ENCODE measurements at regions not wholly inside any gene's neighbourhood (a gene's known extent, or its start where the extent isn't known, plus 50 kb on each side); places are given as distances from the start of the nearest gene placed in this dataset.
"Not testable (repeated sequence)": the region's sequence is repeated elsewhere in the genome, so short reads cannot be mapped to it uniquely, and the experiment has no call there.

DNA sequence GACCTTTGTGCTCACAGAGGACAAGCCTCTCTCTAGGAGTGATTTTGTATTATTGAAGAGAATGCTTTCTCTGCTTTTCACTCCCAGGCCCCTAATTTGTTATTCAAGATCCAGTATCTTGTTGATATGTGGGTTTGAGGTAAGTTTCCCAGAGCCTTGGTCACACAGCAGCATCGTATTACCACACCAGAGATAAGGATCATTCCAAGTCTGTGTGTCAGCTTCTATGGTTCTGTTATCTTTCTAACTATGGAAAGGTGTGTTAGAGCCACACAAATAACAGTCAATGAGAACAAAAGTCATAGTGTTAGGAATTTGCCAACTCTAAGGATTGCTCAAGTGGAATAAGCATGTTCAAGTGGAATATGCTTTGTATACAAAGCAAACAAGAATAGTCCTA lies 1208.3 kb downstream of the GATA3 start:
- Histone ChIP-seq H3K18ac (ENCODE audit: low read length) (no peak overlapping the region), H2BK15ac (ENCODE audit: low read length) (no peak overlapping the region), H3K9me3 (replicated peaks in 1 of 2; ENCODE audit: control insufficient read depth in 2 of 2, insufficient read depth in 1 of 2, low read depth in 1 of 2, low read length in 2 of 2) (no peaks in the 10 kb centered on the region), H2BK5ac (ENCODE audit: low read length) (no peak overlapping the region), H3K36me3 (replicated peaks in 1 of 2; ENCODE audit: control insufficient read depth in 2 of 2, insufficient read depth in 2 of 2, low read length in 2 of 2) (no peaks in the 10 kb centered on the region), H3K27ac (replicated peaks; ENCODE audit: low read length) (no peak overlapping the region), H4K91ac (ENCODE audit: low read depth, low read length, poor library complexity) (no peak overlapping the region), H3K4me1 (ENCODE audit: control insufficient read depth in 2 of 2, insufficient read depth in 1 of 2, low read depth in 1 of 2, low read length in 2 of 2) (no peaks in the 10 kb centered on the region), H3K4ac (ENCODE audit: low read length) (no peak overlapping the region), H2BK120ac (ENCODE audit: low read depth, low read length) (no peak overlapping the region), H2AFZ (ENCODE audit: low read length) (no peak overlapping the region), H3K79me1 (ENCODE audit: low read depth, low read length) (no peaks in the 10 kb centered on the region), H3K27me3 (ENCODE audit: control insufficient read depth in 3 of 3, insufficient read depth in 3 of 3, low read depth in 1 of 3, low read length in 3 of 3) (no peaks in the 10 kb centered on the region), H2BK12ac (ENCODE audit: low read length) (no peak overlapping the region), H3K9ac (ENCODE audit: low read depth, low read length, poor library complexity) (no peak overlapping the region), H2AK5ac (ENCODE audit: low read depth, low read length) (no peak overlapping the region), H3K14ac (ENCODE audit: low read length) (no peak overlapping the region), H3K23ac (ENCODE audit: low read depth, low read length, poor library complexity) (no peak overlapping the region), H3K4me3 (ENCODE audit: low read length in 2 of 2) (no peak overlapping the region), H4K8ac (ENCODE audit: low read depth, low read length) (no peak overlapping the region), H3K4me2 (ENCODE audit: insufficient read depth, low read length, poor library complexity, severe bottlenecking) (no peak overlapping the region)
- no CpG with 5 or more reads among the region's 1 CpG for WGBS, 2 donors (ENCODE audit: extremely low coverage in 2 of 2, insufficient read length in 2 of 2, insufficient replicate concordance in 1 of 2)
- DNase-seq (ENCODE audit: low spot score) = no peak

DNA sequence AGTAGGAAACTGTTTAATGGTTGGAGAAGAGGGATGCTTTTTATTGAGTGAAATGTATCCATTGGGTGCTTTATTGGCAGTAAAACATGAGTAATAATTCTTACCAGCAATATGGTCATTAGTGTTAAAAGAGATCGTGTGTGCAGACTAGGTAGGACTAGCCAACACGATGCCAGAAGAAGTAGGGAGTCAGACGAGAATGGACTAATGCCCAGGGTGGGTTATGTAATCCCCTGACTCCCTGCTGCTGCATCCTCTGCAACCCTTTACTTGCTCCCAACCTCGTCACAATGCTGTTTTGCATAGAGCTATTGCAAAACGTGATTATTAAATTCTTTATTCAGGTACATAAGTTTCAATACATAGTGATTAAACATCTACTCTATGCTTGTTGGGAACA lies 1213.7 kb downstream of the GATA3 start:
- no peak overlapping the region for H3K18ac ChIP-seq (ENCODE audit: low read length)
- H3K27ac ChIP-seq (replicated peaks; ENCODE audit: low read length) = no peak overlapping the region
- H3K36me3 ChIP-seq (replicated peaks in 1 of 2; ENCODE audit: control insufficient read depth in 2 of 2, insufficient read depth in 2 of 2, low read length in 2 of 2) = no peaks in the 10 kb centered on the region
- no peak overlapping the region for H4K8ac ChIP-seq (ENCODE audit: low read depth, low read length)
- H4K91ac ChIP-seq (ENCODE audit: low read depth, low read length, poor library complexity) = no peak overlapping the region
- H3K27me3 ChIP-seq (ENCODE audit: control insufficient read depth in 3 of 3, insufficient read depth in 3 of 3, low read depth in 1 of 3, low read length in 3 of 3) = no peaks in the 10 kb centered on the region
- no peak overlapping the region for H3K4me3 ChIP-seq (ENCODE audit: low read length in 2 of 2)
- no CpG with 5 or more reads among the region's 5 CpGs for WGBS, 2 donors (ENCODE audit: extremely low coverage in 2 of 2, insufficient read length in 2 of 2, insufficient replicate concordance in 1 of 2)
- H3K79me1 ChIP-seq (ENCODE audit: low read depth, low read length) = no peaks in the 10 kb centered on the region
- no peak overlapping the region for H3K4ac ChIP-seq (ENCODE audit: low read length)
- DNase-seq (ENCODE audit: low spot score) = no peak
- H2BK12ac ChIP-seq (ENCODE audit: low read length) = no peak overlapping the region
- no peak overlapping the region for H2BK5ac ChIP-seq (ENCODE audit: low read length)
- H3K4me2 ChIP-seq (ENCODE audit: insufficient read depth, low read length, poor library complexity, severe bottlenecking) = no peak overlapping the region
- no peak overlapping the region for H2BK120ac ChIP-seq (ENCODE audit: low read depth, low read length)
- no peak overlapping the region for H2AK5ac ChIP-seq (ENCODE audit: low read depth, low read length)
- no peak overlapping the region for H2BK15ac ChIP-seq (ENCODE audit: low read length)
- no peaks in the 10 kb centered on the region for H3K9me3 ChIP-seq (replicated peaks in 1 of 2; ENCODE audit: control insufficient read depth in 2 of 2, insufficient read depth in 1 of 2, low read depth in 1 of 2, low read length in 2 of 2)
- H3K14ac ChIP-seq (ENCODE audit: low read length) = no peak overlapping the region
- no peak overlapping the region for H3K23ac ChIP-seq (ENCODE audit: low read depth, low read length, poor library complexity)
- no peak overlapping the region for H2AFZ ChIP-seq (ENCODE audit: low read length)
- no peaks in the 10 kb centered on the region for H3K4me1 ChIP-seq (ENCODE audit: control insufficient read depth in 2 of 2, insufficient read depth in 1 of 2, low read depth in 1 of 2, low read length in 2 of 2)
- no peak overlapping the region for H3K9ac ChIP-seq (ENCODE audit: low read depth, low read length, poor library complexity)

DNA sequence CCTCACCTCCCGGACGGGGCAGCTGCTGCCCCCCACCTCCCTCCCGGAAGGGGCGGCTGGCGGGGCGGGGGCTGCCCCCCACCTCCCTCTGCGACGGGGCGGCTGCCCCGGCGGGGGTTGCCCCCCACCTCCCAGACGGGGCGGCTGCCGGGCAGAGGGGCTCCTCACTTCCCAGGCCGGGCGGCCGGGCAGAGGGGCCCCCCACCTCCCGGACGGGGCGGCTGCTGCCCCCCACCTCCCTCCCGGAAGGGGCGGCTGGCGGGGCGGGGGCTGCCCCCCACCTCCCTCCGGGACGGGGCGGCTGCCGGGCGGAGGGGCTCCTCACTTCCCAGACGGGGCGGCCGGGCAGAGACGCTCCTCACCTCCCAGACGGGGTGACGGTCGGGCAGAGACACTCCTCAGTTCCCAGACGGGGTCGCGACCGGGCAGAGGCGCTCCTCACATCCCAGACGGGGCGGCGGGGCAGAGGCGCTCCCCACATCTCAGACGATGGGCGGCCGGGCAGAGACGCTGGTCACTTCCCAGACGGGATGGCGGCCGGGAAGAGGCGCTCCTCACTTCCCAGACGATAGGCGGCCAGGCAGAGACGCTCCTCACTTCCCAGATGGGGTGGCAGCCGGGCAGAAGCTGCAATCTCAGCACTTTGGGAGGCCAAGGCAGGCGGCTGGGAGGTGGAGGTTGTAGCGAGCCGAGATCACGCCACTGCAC lies 1218.8 kb downstream of the GATA3 start:
- H3K9me3 ChIP-seq (replicated peaks in 1 of 2; ENCODE audit: control insufficient read depth in 2 of 2, insufficient read depth in 1 of 2, low read depth in 1 of 2, low read length in 2 of 2); H3K4me3 ChIP-seq (ENCODE audit: low read length in 2 of 2); H3K18ac ChIP-seq (ENCODE audit: low read length); DNase-seq (ENCODE audit: low spot score); H3K4me1 ChIP-seq (ENCODE audit: control insufficient read depth in 2 of 2, insufficient read depth in 1 of 2, low read depth in 1 of 2, low read length in 2 of 2); H2BK5ac ChIP-seq (ENCODE audit: low read length); H3K9ac ChIP-seq (ENCODE audit: low read depth, low read length, poor library complexity); H3K4me2 ChIP-seq (ENCODE audit: insufficient read depth, low read length, poor library complexity, severe bottlenecking); H3K27me3 ChIP-seq (ENCODE audit: control insufficient read depth in 3 of 3, insufficient read depth in 3 of 3, low read depth in 1 of 3, low read length in 3 of 3); H3K23ac ChIP-seq (ENCODE audit: low read depth, low read length, poor library complexity); H4K8ac ChIP-seq (ENCODE audit: low read depth, low read length); H2BK120ac ChIP-seq (ENCODE audit: low read depth, low read length); H2AK5ac ChIP-seq (ENCODE audit: low read depth, low read length); H3K27ac ChIP-seq (replicated peaks; ENCODE audit: low read length); H2BK15ac ChIP-seq (ENCODE audit: low read length); H3K79me1 ChIP-seq (ENCODE audit: low read depth, low read length); H2AFZ ChIP-seq (ENCODE audit: low read length); H3K36me3 ChIP-seq (replicated peaks in 1 of 2; ENCODE audit: control insufficient read depth in 2 of 2, insufficient read depth in 2 of 2, low read length in 2 of 2); H3K14ac ChIP-seq (ENCODE audit: low read length); H2BK12ac ChIP-seq (ENCODE audit: low read length); H3K4ac ChIP-seq (ENCODE audit: low read length); H4K91ac ChIP-seq (ENCODE audit: low read depth, low read length, poor library complexity): not testable (repeated sequence)
- whole genome bisulfite sequencing, 2 donors (ENCODE audit: extremely low coverage in 2 of 2, insufficient read length in 2 of 2, insufficient replicate concordance in 1 of 2) = no CpG with 5 or more reads among the region's 61 CpGs

DNA sequence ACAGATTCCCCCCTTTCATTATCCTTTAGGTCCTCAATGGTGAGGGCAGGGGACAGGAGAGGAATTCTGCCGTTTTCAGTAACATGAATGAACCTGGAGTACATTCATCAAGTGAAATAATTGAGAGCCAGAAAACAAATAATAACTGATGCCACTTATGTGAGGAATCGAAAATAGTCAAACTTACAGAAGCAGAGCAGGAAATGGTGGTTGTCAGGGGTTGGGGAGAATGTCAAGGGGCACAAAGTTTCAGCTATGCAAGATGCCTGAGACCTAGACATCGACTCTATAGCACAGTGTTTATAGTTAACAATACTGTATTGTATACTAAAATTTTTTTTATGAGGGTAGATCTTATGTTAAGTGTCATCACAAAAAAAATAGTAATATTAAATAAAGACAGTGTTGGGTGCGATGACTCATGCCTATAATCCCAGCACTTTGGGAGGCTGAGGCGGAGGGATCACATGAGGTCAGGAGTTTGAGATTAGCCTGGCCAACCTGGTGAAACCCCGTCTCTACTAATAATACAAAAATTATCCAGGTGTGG lies 1219.8 kb downstream of the GATA3 start:
- H3K14ac ChIP-seq (ENCODE audit: low read length) = no peak overlapping the region

More for the DNA sequence above, 1219.8 kb downstream of the GATA3 start:
- H3K36me3 ChIP-seq (replicated peaks in 1 of 2; ENCODE audit: control insufficient read depth in 2 of 2, insufficient read depth in 2 of 2, low read length in 2 of 2) = no peaks in the 10 kb centered on the region
- no peak overlapping the region for H2BK120ac ChIP-seq (ENCODE audit: low read depth, low read length)
- H3K4me2 ChIP-seq (ENCODE audit: insufficient read depth, low read length, poor library complexity, severe bottlenecking) = no peak overlapping the region
- no peak for DNase-seq (ENCODE audit: low spot score)
- H3K4me3 ChIP-seq (ENCODE audit: low read length in 2 of 2) = no peak overlapping the region
- H3K4me1 ChIP-seq (ENCODE audit: control insufficient read depth in 2 of 2, insufficient read depth in 1 of 2, low read depth in 1 of 2, low read length in 2 of 2) = no peaks in the 10 kb centered on the region
- H4K91ac ChIP-seq (ENCODE audit: low read depth, low read length, poor library complexity) = no peak overlapping the region
- no peak overlapping the region for H3K23ac ChIP-seq (ENCODE audit: low read depth, low read length, poor library complexity)
- no peak overlapping the region for H2BK15ac ChIP-seq (ENCODE audit: low read length)
- H3K79me1 ChIP-seq (ENCODE audit: low read depth, low read length) = no peaks in the 10 kb centered on the region
- H2AFZ ChIP-seq (ENCODE audit: low read length) = no peak overlapping the region
- H4K8ac ChIP-seq (ENCODE audit: low read depth, low read length) = no peak overlapping the region
- H2BK5ac ChIP-seq (ENCODE audit: low read length) = no peak overlapping the region
- no CpG with 5 or more reads among the region's 6 CpGs for whole genome bisulfite sequencing, 2 donors (ENCODE audit: extremely low coverage in 2 of 2, insufficient read length in 2 of 2, insufficient replicate concordance in 1 of 2)
- H2BK12ac ChIP-seq (ENCODE audit: low read length) = no peak overlapping the region
- no peak overlapping the region for H3K4ac ChIP-seq (ENCODE audit: low read length)
- H3K27me3 ChIP-seq (ENCODE audit: control insufficient read depth in 3 of 3, insufficient read depth in 3 of 3, low read depth in 1 of 3, low read length in 3 of 3) = no peaks in the 10 kb centered on the region
- H2AK5ac ChIP-seq (ENCODE audit: low read depth, low read length) = no peak overlapping the region
- no peak overlapping the region for H3K18ac ChIP-seq (ENCODE audit: low read length)
- no peak overlapping the region for H3K9ac ChIP-seq (ENCODE audit: low read depth, low read length, poor library complexity)
- H3K9me3 ChIP-seq (replicated peaks in 1 of 2; ENCODE audit: control insufficient read depth in 2 of 2, insufficient read depth in 1 of 2, low read depth in 1 of 2, low read length in 2 of 2) = no peaks in the 10 kb centered on the region
- no peak overlapping the region for H3K27ac ChIP-seq (replicated peaks; ENCODE audit: low read length)

Data from neuronal stem cell (in vitro differentiated cells).